GM19043 (cell line): ENCODE measurements at regions not wholly inside any gene's neighbourhood (a gene's known extent, or its start where the extent isn't known, plus 50 kb on each side); places are given as distances from the start of the nearest gene placed in this dataset.
"Not testable (repeated sequence)": the region's sequence is repeated elsewhere in the genome, so short reads cannot be mapped to it uniquely, and the experiment has no call there.

ENCODE experiments used
- ATAC-seq: cut with Tn5 transposase; IDR thresholded peaks from one replicate; pipeline ENCODE4 v1.9.1; 2021; ENCODE audit warnings: low read depth; ENCODE audit not compliant: unreplicated experiment

- no peak for ATAC-seq
These were observed 1086.9 kb downstream of the DIPK2A start for GRCh38 chr3:145058483-145058882.

- ATAC-seq, result no peak
These were observed 1092.0 kb downstream of the DIPK2A start for GRCh38 chr3:145063616-145064015.

GRCh38 chr3:145070795-145071194, 1090.2 kb downstream of the PLOD2 start:
- ATAC-seq, result no peak

- ATAC-seq, result no peak
These were observed 1081.5 kb downstream of the PLOD2 start for GRCh38 chr3:145079436-145079835.

GRCh38 chr3:145087038-145087437, 1073.9 kb downstream of the PLOD2 start:
- no peak for ATAC-seq

- peak; percentile 48 for ATAC-seq
These were observed 1072.1 kb downstream of the PLOD2 start for GRCh38 chr3:145088917-145089316.

GRCh38 chr3:145089337-145089736, 1071.6 kb downstream of the PLOD2 start:
- peak; percentile 4 for ATAC-seq

GRCh38 chr3:145094355-145094941, 1066.5 kb downstream of the PLOD2 start:
- peak; percentile 76 for ATAC-seq

GRCh38 chr3:145111141-145111540, 1049.8 kb downstream of the PLOD2 start:
- ATAC-seq, result not testable (repeated sequence)

- no peak for ATAC-seq
These were observed 1044.2 kb downstream of the PLOD2 start for GRCh38 chr3:145116769-145117168.

GRCh38 chr3:145118303-145118702, 1042.7 kb downstream of the PLOD2 start:
- no peak for ATAC-seq

- ATAC-seq, result no peak
These were observed 1035.9 kb downstream of the PLOD2 start for GRCh38 chr3:145124900-145125678.

- no peak for ATAC-seq
These were observed 1027.7 kb downstream of the PLOD2 start for GRCh38 chr3:145133281-145133680.

GRCh38 chr3:145134738-145135137, 1026.2 kb downstream of the PLOD2 start:
- ATAC-seq, result no peak

GRCh38 chr3:145144361-145144760, 1016.6 kb downstream of the PLOD2 start:
- ATAC-seq, result no peak

GRCh38 chr3:145145461-145145860, 1015.5 kb downstream of the PLOD2 start:
- no peak for ATAC-seq

GRCh38 chr3:145159640-145160039, 1001.3 kb downstream of the PLOD2 start:
- no peak for ATAC-seq

- ATAC-seq, result no peak
These were observed 990.9 kb downstream of the PLOD2 start for GRCh38 chr3:145170121-145170520.

- ATAC-seq, result no peak
These were observed 985.4 kb downstream of the PLOD2 start for GRCh38 chr3:145175626-145176025.

- no peak for ATAC-seq
These were observed 984.1 kb downstream of the PLOD2 start for GRCh38 chr3:145176907-145177306.

GRCh38 chr3:145177828-145178227, 983.2 kb downstream of the PLOD2 start:
- no peak for ATAC-seq

- ATAC-seq, result no peak
These were observed 978.6 kb downstream of the PLOD2 start for GRCh38 chr3:145182196-145182911.
